ENCODE measurements at regions not wholly inside any gene's neighbourhood (a gene's known extent, or its start where the extent isn't known, plus 50 kb on each side); places are given as distances from the start of the nearest gene placed in this dataset.
"Not testable (repeated sequence)": the region's sequence is repeated elsewhere in the genome, so short reads cannot be mapped to it uniquely, and the experiment has no call there.

DNA sequence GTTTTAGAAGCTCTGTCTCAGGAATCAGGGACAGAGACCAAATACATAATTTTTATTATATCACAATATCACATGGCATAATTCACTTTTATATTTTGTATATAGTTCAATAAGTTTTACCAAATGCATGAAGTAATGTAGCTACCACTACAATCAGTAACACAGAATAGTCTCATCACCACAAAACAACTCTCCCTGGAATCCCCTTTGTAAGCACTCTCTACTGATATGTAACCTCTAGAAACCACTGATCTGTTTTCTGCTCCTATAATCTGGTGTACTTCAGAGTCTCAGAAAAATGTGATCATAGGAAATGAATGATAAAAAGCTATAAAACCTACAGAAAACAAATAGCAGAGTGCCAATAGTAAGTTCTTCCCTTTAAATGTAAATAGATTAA lies 1465.9 kb downstream of the SPATA31A7 start:
- H3K36me3 ChIP-seq (ENCODE audit: control insufficient read depth, insufficient read depth, low read length); intact Hi-C loops (cut with micrococcal nuclease); DNase-seq; H3K36me3 Mint-ChIP-seq; H3K27me3 ChIP-seq (ENCODE audit: control insufficient read depth, insufficient read depth, low read length); H3K4me3 ChIP-seq (ENCODE audit: low read length); H3K4me1 Mint-ChIP-seq; H3K27ac Mint-ChIP-seq; H3K4me3 Mint-ChIP-seq; ATAC-seq; H3K4me1 ChIP-seq (ENCODE audit: control insufficient read depth, insufficient read depth, low read length); H3K9me3 Mint-ChIP-seq; H3K9me3 ChIP-seq (ENCODE audit: control insufficient read depth, insufficient read depth, low read length); H3K27me3 Mint-ChIP-seq (ENCODE audit: low read depth in 2 of 2); H3K27ac ChIP-seq (ENCODE audit: low read length): not testable (repeated sequence)

DNA sequence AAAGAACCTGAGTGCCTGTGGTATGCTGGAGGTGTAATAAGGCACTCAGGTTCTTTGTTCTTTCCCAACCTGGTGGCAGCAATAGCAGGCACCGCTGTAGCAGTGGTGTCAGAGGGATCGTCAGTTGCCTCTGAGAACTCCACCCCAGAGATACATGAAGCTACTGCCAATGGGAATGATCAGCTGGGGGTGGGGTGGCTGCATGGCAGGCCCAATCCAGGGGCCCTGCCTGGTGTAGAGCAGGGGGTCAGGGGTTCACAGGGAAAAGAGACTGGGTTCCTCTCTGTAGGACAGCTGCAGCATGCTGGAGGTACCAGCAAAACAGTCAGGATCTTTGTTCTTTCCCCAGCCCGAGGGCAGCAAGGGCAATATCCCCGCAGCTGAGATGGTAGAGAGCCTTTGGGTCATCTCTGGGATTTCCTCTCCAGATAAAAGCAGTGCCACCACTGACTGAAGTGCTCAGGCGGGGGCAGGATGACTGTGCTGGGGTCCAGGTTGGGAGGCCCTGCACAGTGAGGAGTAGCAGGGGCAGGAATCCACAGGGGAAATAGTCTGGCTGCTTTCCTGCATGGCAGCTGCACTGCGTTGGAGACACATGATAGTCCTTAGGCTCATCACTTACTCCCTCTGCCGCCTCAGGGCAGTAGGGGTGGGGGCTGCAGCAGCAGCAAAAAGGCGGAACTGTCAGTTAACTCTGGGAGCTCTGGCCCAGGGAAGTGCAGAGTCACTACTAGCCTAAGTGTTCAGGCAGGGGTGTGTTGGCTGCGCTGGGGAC lies 1473.1 kb downstream of the SPATA31A7 start:
- intact Hi-C loops (cut with micrococcal nuclease); H3K4me3 ChIP-seq (ENCODE audit: low read length); DNase-seq: not testable (repeated sequence)

DNA sequence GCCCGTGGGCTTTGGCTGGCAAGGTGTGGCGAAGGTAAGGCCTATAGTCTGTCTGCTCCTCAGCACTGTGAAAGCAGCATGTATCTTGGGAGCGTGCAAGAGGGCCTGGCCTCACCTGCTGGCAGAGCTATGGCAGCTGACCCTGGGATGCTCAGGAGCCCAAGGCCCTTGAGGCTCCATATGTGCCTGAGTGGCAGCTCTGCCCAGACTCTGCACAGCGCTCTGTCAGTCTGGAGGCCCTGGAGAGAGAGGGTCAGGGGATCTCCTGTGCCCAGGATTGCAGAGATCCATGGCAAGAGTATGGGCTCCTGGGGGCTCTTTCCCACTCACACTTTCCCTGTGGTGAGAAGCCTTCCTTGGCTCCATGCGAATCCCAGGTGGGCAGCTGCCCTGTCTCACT lies 1473.7 kb downstream of the SPATA31A7 start:
- H3K9me3 Mint-ChIP-seq; H3K4me1 ChIP-seq (ENCODE audit: control insufficient read depth, insufficient read depth, low read length); H3K36me3 Mint-ChIP-seq; H3K4me1 Mint-ChIP-seq; H3K4me3 Mint-ChIP-seq; H3K27ac Mint-ChIP-seq; H3K27ac ChIP-seq (ENCODE audit: low read length); intact Hi-C loops (cut with micrococcal nuclease); DNase-seq; H3K4me3 ChIP-seq (ENCODE audit: low read length); ATAC-seq; H3K36me3 ChIP-seq (ENCODE audit: control insufficient read depth, insufficient read depth, low read length); H3K27me3 ChIP-seq (ENCODE audit: control insufficient read depth, insufficient read depth, low read length); H3K27me3 Mint-ChIP-seq (ENCODE audit: low read depth in 2 of 2); H3K9me3 ChIP-seq (ENCODE audit: control insufficient read depth, insufficient read depth, low read length): not testable (repeated sequence)
- no CpG with 5 or more reads among the region's 5 CpGs for WGBS (ENCODE audit: insufficient coverage)

More for the DNA sequence above, 1473.1 kb downstream of the SPATA31A7 start:
- H3K9me3 ChIP-seq (ENCODE audit: control insufficient read depth, insufficient read depth, low read length); H3K36me3 Mint-ChIP-seq; H3K27ac Mint-ChIP-seq; H3K27ac ChIP-seq (ENCODE audit: low read length); H3K9me3 Mint-ChIP-seq; H3K4me1 Mint-ChIP-seq; H3K27me3 Mint-ChIP-seq (ENCODE audit: low read depth in 2 of 2); H3K27me3 ChIP-seq (ENCODE audit: control insufficient read depth, insufficient read depth, low read length); H3K4me3 Mint-ChIP-seq; H3K36me3 ChIP-seq (ENCODE audit: control insufficient read depth, insufficient read depth, low read length); H3K4me1 ChIP-seq (ENCODE audit: control insufficient read depth, insufficient read depth, low read length): not testable (repeated sequence)
- no CpG with 5 or more reads among the region's 9 CpGs for WGBS (ENCODE audit: insufficient coverage)
- peak in 1 of 3 donors; percentile 44 for ATAC-seq

DNA sequence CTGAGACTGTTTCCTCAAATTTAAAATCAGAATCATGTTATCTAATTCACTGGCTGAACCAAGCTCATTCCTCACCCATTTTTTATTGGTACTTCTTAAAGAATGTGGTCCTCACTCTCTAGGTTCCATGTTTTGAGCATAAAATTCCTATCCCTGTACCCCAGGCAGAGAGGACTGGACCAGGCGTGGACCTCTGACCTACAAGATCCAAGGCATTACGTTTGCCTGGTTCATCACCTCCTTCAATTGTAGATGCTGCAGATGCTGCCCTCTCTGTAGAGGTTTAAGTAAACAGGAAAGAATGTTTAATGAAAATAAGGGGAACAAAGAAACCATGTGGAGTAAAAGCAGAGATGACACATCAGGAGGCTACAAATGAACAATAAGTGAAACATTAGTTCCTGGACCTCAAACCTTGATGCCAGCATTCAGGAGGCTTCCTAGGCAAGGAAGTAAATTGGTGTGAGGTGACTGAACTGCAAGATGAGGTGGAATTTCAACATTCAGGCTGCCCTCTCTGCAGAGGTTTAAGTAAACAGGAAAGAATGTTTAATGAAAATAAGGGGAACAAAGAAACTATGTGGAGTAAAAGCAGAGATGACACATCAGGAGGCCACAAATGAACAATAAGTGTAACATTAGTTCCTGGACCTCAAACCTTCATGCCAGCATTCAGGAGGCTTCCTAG lies 1477.4 kb downstream of the SPATA31A7 start:
- not testable (repeated sequence) for ATAC-seq, H3K4me1 Mint-ChIP-seq
- no CpG with 5 or more reads among the region's 2 CpGs for WGBS (ENCODE audit: insufficient coverage)

DNA sequence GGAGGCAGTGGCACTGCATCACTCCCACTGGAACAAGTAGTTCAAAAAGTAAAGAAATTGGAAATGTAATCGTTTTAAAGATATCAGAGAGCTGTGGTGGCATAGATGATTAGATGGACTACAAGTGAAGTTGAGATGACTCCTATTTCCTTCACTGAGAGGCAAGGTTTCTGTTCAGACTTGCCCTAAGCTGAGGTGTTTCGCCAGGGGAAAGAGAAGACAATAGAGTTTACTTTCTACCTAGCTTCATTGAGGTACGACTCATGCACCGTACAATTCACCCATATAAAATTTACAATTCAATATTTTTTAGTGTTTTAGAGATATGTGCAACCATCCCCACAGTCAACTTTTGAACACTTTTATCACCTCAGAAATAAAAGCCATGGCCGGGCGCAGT lies 1487.2 kb downstream of the SPATA31A7 start:
- not testable (repeated sequence) for H3K4me1 ChIP-seq (ENCODE audit: control insufficient read depth, insufficient read depth, low read length); H3K4me3 Mint-ChIP-seq
- no CpG with 5 or more reads among the region's 6 CpGs for WGBS (ENCODE audit: insufficient coverage)

More for the DNA sequence above, 1477.4 kb downstream of the SPATA31A7 start:
- H3K27me3 ChIP-seq (ENCODE audit: control insufficient read depth, insufficient read depth, low read length); DNase-seq; H3K27me3 Mint-ChIP-seq (ENCODE audit: low read depth in 2 of 2); H3K27ac ChIP-seq (ENCODE audit: low read length); H3K36me3 Mint-ChIP-seq; H3K9me3 Mint-ChIP-seq; H3K4me1 ChIP-seq (ENCODE audit: control insufficient read depth, insufficient read depth, low read length); H3K9me3 ChIP-seq (ENCODE audit: control insufficient read depth, insufficient read depth, low read length); H3K4me3 ChIP-seq (ENCODE audit: low read length); H3K4me3 Mint-ChIP-seq; intact Hi-C loops (cut with micrococcal nuclease); H3K27ac Mint-ChIP-seq; H3K36me3 ChIP-seq (ENCODE audit: control insufficient read depth, insufficient read depth, low read length): not testable (repeated sequence)

DNA sequence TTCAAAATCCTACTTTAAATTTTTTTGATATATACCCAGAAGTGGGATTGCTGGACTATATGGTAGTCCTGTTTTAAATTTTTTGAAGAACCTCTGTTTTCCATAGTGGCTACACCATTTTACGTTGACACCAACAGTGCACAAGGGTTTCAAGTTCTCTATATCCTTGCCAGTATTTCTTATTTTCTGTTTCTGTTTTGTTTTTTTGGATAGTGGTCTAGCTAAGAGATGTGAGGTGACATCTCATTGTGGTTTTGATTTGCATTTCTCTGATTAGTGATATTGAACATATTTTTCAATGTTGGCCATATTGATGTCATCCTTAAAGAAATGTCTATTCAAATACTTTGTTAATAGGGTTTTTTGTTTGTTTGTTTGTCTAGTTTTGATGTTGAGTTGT lies 1488.5 kb downstream of the SPATA31A7 start:
- H3K9me3 ChIP-seq (ENCODE audit: control insufficient read depth, insufficient read depth, low read length); H3K27me3 Mint-ChIP-seq (ENCODE audit: low read depth in 2 of 2); H3K4me3 ChIP-seq (ENCODE audit: low read length); H3K36me3 ChIP-seq (ENCODE audit: control insufficient read depth, insufficient read depth, low read length); H3K4me3 Mint-ChIP-seq; H3K27me3 ChIP-seq (ENCODE audit: control insufficient read depth, insufficient read depth, low read length); H3K36me3 Mint-ChIP-seq; H3K9me3 Mint-ChIP-seq; H3K4me1 ChIP-seq (ENCODE audit: control insufficient read depth, insufficient read depth, low read length); intact Hi-C loops (cut with micrococcal nuclease); H3K4me1 Mint-ChIP-seq; H3K27ac Mint-ChIP-seq; DNase-seq; ATAC-seq; H3K27ac ChIP-seq (ENCODE audit: low read length): not testable (repeated sequence)
- WGBS (ENCODE audit: insufficient coverage): no CpG with 5 or more reads among the region's 1 CpG

More for the DNA sequence above, 1487.2 kb downstream of the SPATA31A7 start:
- H3K27ac ChIP-seq (ENCODE audit: low read length); intact Hi-C loops (cut with micrococcal nuclease); H3K27me3 Mint-ChIP-seq (ENCODE audit: low read depth in 2 of 2); H3K36me3 Mint-ChIP-seq; H3K27me3 ChIP-seq (ENCODE audit: control insufficient read depth, insufficient read depth, low read length); H3K36me3 ChIP-seq (ENCODE audit: control insufficient read depth, insufficient read depth, low read length); H3K4me3 ChIP-seq (ENCODE audit: low read length); DNase-seq; ATAC-seq; H3K4me1 Mint-ChIP-seq; H3K9me3 ChIP-seq (ENCODE audit: control insufficient read depth, insufficient read depth, low read length); H3K9me3 Mint-ChIP-seq; H3K27ac Mint-ChIP-seq: not testable (repeated sequence)

DNA sequence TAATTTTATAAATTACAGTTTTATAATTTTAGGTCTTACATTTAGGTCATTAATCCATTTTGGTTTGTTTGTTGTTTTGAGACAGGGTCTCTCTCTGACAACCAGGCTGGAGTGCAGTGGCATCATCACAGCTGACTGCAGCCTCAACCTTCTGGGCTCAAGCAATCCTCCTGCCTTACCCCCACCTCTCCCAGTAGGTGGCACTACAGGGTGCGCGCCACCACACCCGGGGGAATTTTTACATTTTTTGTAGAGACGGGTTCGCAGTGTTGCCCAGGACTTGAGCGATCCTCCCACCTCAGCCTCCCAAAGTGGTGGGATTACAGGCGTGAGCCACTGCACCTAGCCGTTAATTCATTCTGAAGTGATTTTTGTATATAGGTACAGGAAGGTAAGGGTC lies 1489.2 kb downstream of the SPATA31A7 start:
- ATAC-seq; H3K4me1 Mint-ChIP-seq; intact Hi-C loops (cut with micrococcal nuclease): not testable (repeated sequence)

More for the DNA sequence above, 1489.2 kb downstream of the SPATA31A7 start:
- not testable (repeated sequence) for H3K27ac Mint-ChIP-seq; H3K27ac ChIP-seq (ENCODE audit: low read length); H3K9me3 ChIP-seq (ENCODE audit: control insufficient read depth, insufficient read depth, low read length); H3K9me3 Mint-ChIP-seq; H3K27me3 ChIP-seq (ENCODE audit: control insufficient read depth, insufficient read depth, low read length); DNase-seq; H3K4me1 ChIP-seq (ENCODE audit: control insufficient read depth, insufficient read depth, low read length); H3K36me3 Mint-ChIP-seq; H3K4me3 ChIP-seq (ENCODE audit: low read length); H3K27me3 Mint-ChIP-seq (ENCODE audit: low read depth in 2 of 2); H3K4me3 Mint-ChIP-seq; H3K36me3 ChIP-seq (ENCODE audit: control insufficient read depth, insufficient read depth, low read length)
- no CpG with 5 or more reads among the region's 8 CpGs for WGBS (ENCODE audit: insufficient coverage)
